CD4-positive, alpha-beta T cell treated with Interleukin-6 for 4 hours (primary cell): ENCODE measurements at regions not wholly inside any gene's neighbourhood (a gene's known extent, or its start where the extent isn't known, plus 50 kb on each side); places are given as distances from the start of the nearest gene placed in this dataset.

ENCODE experiments used
- DNase-seq: peaks from one replicate; pipeline ENCODE4 v3.0.0-alpha.2; 2020; ENCODE audit warnings: mixed read lengths

GRCh38 chr19:31567776-31568175 is 218.5 kb upstream of the TSHZ3 start:
- no peak for DNase-seq

- no peak for DNase-seq
These were observed 219.5 kb upstream of the TSHZ3 start for GRCh38 chr19:31568724-31569123.

GRCh38 chr19:31570718-31571117 is 221.5 kb upstream of the TSHZ3 start:
- DNase-seq = no peak

GRCh38 chr19:31572102-31572975 is 223.1 kb upstream of the TSHZ3 start:
- DNase-seq = no peak

GRCh38 chr19:31572976-31573298 is 223.7 kb upstream of the TSHZ3 start:
- no peak for DNase-seq

- no peak for DNase-seq
These were observed 225.2 kb upstream of the TSHZ3 start for GRCh38 chr19:31574251-31574973.

- DNase-seq = no peak
These were observed 226.7 kb upstream of the TSHZ3 start for GRCh38 chr19:31575846-31576335.

GRCh38 chr19:31578326-31578725 is 229.1 kb upstream of the TSHZ3 start:
- DNase-seq = no peak

- no peak for DNase-seq
These were observed 233.9 kb upstream of the TSHZ3 start for GRCh38 chr19:31583148-31583547.

GRCh38 chr19:31586282-31586681 is 237.0 kb upstream of the TSHZ3 start:
- no peak for DNase-seq

GRCh38 chr19:31589109-31589508 is 239.9 kb upstream of the TSHZ3 start:
- no peak for DNase-seq

- no peak for DNase-seq
These were observed 242.0 kb upstream of the TSHZ3 start for GRCh38 chr19:31591258-31591657.

GRCh38 chr19:31592456-31592855 is 243.2 kb upstream of the TSHZ3 start:
- DNase-seq = no peak

GRCh38 chr19:31594701-31595100 is 245.5 kb upstream of the TSHZ3 start:
- no peak for DNase-seq

GRCh38 chr19:31595521-31595920 is 246.3 kb upstream of the TSHZ3 start:
- DNase-seq = no peak

GRCh38 chr19:31596751-31597150 is 247.5 kb upstream of the TSHZ3 start:
- no peak for DNase-seq

- DNase-seq = no peak
These were observed 248.4 kb upstream of the TSHZ3 start for GRCh38 chr19:31597616-31598015.

- DNase-seq = no peak
These were observed 249.5 kb upstream of the TSHZ3 start for GRCh38 chr19:31598730-31599238.

- no peak for DNase-seq
These were observed 251.6 kb upstream of the TSHZ3 start for GRCh38 chr19:31600731-31601295.

GRCh38 chr19:31601855-31602254 is 252.6 kb upstream of the TSHZ3 start:
- no peak for DNase-seq

GRCh38 chr19:31602548-31602947 is 253.3 kb upstream of the TSHZ3 start:
- no peak for DNase-seq

- no peak for DNase-seq
These were observed 255.3 kb upstream of the TSHZ3 start for GRCh38 chr19:31604493-31605040.

GRCh38 chr19:31610018-31610417 is 260.8 kb upstream of the TSHZ3 start:
- DNase-seq = no peak
